OCI-LY3 (cell line): ENCODE measurements at regions not wholly inside any gene's neighbourhood (a gene's known extent, or its start where the extent isn't known, plus 50 kb on each side); places are given as distances from the start of the nearest gene placed in this dataset.

Experiments
- H2AFZ ChIP-seq: fragments of 200-600, 300-600 bp; shearing (Covaris generic); 2 replicates; pipeline ENCODE4 v1.6.0; 2014; ENCODE audit warnings: antibody characterized with exemption, low read depth, low read length
- H3K27ac ChIP-seq: fragments of 200-600, 300-600 bp; sonication (generic); 2 replicates; pipeline ENCODE4 v1.5.1; 2014; ENCODE audit warnings: mild to moderate bottlenecking, low read length, moderate library complexity, mixed read lengths
- H3K27me3 ChIP-seq: fragments of 200-600, 300-600 bp; sonication (generic); 2 replicates; pipeline ENCODE4 v1.6.1; 2014; ENCODE audit warnings: low read depth, low read length, mixed read lengths
- H3K36me3 ChIP-seq: fragments of 200-600, 300-600 bp; sonication (generic); replicated peaks from 2 replicates; pipeline ENCODE3; 2014; ENCODE audit warnings: low read depth, low read length, mixed read lengths
- H3K4me1 ChIP-seq: fragments of 300-600, 200-600 bp; sonication (generic); 2 replicates; pipeline ENCODE4 v1.6.1; 2014; ENCODE audit warnings: low read length, mixed read lengths
- H3K4me2 ChIP-seq: fragments of 200-600, 300-600 bp; sonication (generic); 2 replicates; pipeline ENCODE4 v1.6.1; 2014; ENCODE audit warnings: low read length, mixed read lengths
- H3K4me3 ChIP-seq: fragments of 300-600, 200-600 bp; sonication (generic); 2 replicates; pipeline ENCODE4 v1.5.1; 2014; ENCODE audit warnings: antibody characterized with exemption, mild to moderate bottlenecking, low read length, moderate library complexity
- H3K79me2 ChIP-seq: fragments of 300-600, 200-600 bp; shearing (Covaris generic); 2 replicates; pipeline ENCODE4 v1.6.1; 2014; ENCODE audit warnings: mild to moderate bottlenecking, low read length, mixed read lengths
- H3K9ac ChIP-seq: fragments of 300-600, 200-600 bp; shearing (Covaris generic); 2 replicates; pipeline ENCODE4 v1.6.0; 2014; ENCODE audit warnings: mild to moderate bottlenecking, low read length, moderate library complexity
- H3K9me3 ChIP-seq: fragments of 200-600, 300-600 bp; shearing (Covaris generic); 2 replicates; pipeline ENCODE4 v1.6.1; 2014; ENCODE audit warnings: low read length, mixed read lengths; ENCODE audit not compliant: insufficient read depth
- H4K20me1 ChIP-seq: fragments of 200-600, 300-600 bp; sonication (generic); 2 replicates; pipeline ENCODE4 v1.6.1; 2016; ENCODE audit warnings: low read length, mixed read lengths; ENCODE audit not compliant: insufficient read depth
- EZH2phosphoT487 ChIP-seq: fragments of 200-600 bp; shearing (Covaris generic); IDR thresholded peaks from 2 replicates; pipeline ENCODE4 v1.6.1; 2018; ENCODE audit warnings: antibody characterized with exemption, mixed run types, low read depth
- TF ChIP-seq, protein P1 (sequence below): fragments of 200-600, 300-600 bp; sonication (generic); IDR thresholded peaks from 2 replicates; pipeline ENCODE4 v1.5.1; 2014; ENCODE audit warnings: antibody characterized with exemption, low read length, low read depth

DNA sequence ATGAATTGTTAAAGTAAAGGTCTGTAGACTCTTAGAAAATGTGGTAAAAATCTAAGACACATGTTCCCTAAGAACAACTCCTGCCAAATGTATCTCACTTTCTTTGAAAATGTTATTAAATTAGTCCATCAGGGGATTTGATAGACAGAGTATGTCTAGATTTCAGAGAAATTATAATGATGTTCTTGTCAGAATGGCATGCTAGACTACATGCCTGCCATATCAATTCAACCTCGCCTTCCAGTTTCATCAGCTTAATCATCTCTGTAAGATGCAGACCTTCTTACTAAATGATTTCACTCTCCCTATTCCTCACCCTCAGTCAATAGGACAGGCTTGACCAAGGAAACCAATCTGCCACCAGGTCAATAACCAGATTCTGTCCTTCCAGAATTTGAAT, 368.4 kb downstream of the TXNL1 start:
- Histone ChIP-seq H3K4me3 (no peak overlapping the region), H3K4me2 (no peak overlapping the region), H3K9ac (no peak overlapping the region), H3K27me3 (no peaks in the 10 kb centered on the region), H3K4me1 (peaks cover 38% of the 10 kb centered on the region), H2AFZ (no peak overlapping the region), H3K79me2 (no peaks in the 10 kb centered on the region), H4K20me1 (no peaks in the 10 kb centered on the region), H3K9me3 (no peaks in the 10 kb centered on the region), H3K27ac (no peak overlapping the region), H3K36me3 (no peaks in the 10 kb centered on the region)
- TF ChIP-seq EZH2phosphoT487, result no peak
- TF ChIP-seq, protein P1, sequence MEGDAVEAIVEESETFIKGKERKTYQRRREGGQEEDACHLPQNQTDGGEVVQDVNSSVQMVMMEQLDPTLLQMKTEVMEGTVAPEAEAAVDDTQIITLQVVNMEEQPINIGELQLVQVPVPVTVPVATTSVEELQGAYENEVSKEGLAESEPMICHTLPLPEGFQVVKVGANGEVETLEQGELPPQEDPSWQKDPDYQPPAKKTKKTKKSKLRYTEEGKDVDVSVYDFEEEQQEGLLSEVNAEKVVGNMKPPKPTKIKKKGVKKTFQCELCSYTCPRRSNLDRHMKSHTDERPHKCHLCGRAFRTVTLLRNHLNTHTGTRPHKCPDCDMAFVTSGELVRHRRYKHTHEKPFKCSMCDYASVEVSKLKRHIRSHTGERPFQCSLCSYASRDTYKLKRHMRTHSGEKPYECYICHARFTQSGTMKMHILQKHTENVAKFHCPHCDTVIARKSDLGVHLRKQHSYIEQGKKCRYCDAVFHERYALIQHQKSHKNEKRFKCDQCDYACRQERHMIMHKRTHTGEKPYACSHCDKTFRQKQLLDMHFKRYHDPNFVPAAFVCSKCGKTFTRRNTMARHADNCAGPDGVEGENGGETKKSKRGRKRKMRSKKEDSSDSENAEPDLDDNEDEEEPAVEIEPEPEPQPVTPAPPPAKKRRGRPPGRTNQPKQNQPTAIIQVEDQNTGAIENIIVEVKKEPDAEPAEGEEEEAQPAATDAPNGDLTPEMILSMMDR, result no peak

DNA sequence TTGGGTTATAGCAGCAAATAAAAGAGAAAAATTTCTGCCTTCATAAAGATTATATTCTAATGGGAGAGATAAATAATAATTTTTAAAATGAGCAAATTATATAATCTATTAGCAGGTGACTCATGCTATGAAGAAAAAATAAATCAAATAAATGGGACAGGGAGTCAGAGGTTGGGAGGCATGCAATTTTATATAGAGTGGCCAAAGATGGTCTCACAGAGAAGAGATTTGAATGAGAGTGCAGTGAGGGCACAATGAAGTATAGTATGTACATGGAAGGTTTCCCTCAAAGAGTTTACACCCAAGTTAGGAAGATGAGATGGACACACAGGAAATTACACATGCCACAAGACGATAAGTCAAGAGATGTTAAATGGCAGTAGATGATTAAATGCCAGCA, 369.4 kb downstream of the TXNL1 start:
- Histone ChIP-seq H2AFZ (no peak overlapping the region), H3K27me3 (no peaks in the 10 kb centered on the region), H4K20me1 (no peaks in the 10 kb centered on the region), H3K9ac (no peak overlapping the region), H3K27ac (no peak overlapping the region), H3K36me3 (no peaks in the 10 kb centered on the region), H3K4me1 (peaks cover 39% of the 10 kb centered on the region), H3K4me3 (no peak overlapping the region), H3K9me3 (no peaks in the 10 kb centered on the region), H3K4me2 (no peak overlapping the region), H3K79me2 (no peaks in the 10 kb centered on the region)
- TF ChIP-seq EZH2phosphoT487, result no peak
- TF ChIP-seq, protein P1, result no peak

DNA sequence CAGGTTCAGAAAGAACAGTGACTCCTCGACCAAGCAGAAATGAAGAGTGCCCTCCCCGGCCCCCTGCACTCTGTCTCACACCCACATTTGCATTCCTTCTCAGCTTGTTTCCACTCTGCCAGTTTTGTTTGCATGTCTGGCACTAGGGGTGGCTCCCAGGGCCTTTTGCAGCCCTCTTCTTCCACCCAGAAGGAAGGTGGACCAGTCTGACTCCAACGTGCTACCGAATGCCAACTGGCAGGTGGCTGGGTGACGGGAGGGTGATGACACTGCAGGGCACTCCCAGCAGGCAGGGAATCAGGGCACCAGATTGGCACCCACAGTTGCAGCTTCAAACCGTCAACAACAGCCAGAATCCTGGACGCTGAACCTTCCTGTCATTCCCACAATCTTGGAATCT, 371.1 kb downstream of the TXNL1 start:
- Histone ChIP-seq H3K79me2 (no peaks in the 10 kb centered on the region), H3K27ac (peak overlapping the region; percentile 26), H3K4me2 (peak overlapping the region; percentile 59), H2AFZ (peak overlapping the region; percentile 43), H3K4me1 (peaks cover 32% of the 10 kb centered on the region), H3K9ac (peak overlapping the region; percentile 34), H3K4me3 (peak overlapping the region; percentile 26), H3K27me3 (no peaks in the 10 kb centered on the region), H3K36me3 (no peaks in the 10 kb centered on the region), H3K9me3 (no peaks in the 10 kb centered on the region), H4K20me1 (no peaks in the 10 kb centered on the region)
- TF ChIP-seq EZH2phosphoT487, result no peak
- TF ChIP-seq, protein P1, result no peak

DNA sequence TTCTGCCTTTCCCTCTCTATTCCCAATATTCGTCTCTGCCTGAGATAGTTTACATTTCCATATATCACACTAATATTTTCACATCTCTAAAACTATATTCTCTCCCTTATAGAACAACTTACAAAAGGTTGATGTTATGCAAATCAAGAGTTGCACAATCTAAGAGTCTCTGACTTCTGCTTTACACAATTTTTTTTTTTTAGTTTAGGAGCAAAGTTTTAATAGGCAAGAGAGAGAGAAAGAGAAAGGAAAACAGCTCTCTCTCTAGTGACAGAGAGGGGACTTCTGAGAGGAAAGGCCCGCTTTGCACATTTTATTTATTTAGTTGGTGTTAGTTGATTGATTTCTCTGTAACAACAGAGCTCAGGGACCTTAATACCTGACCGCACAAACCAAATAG, 380.2 kb downstream of the TXNL1 start:
- no peaks in the 10 kb centered on the region for H3K27me3 ChIP-seq
- H3K9ac ChIP-seq, result no peak overlapping the region
- H3K4me2 ChIP-seq, result 0 out of 2 replicates have a peak overlapping the region, but pooled peaks have one; percentile 1
- peaks cover 16% of the 10 kb centered on the region for H3K36me3 ChIP-seq
- peak overlapping the region; percentile 69 for H3K27ac ChIP-seq
- no peaks in the 10 kb centered on the region for H3K79me2 ChIP-seq
- no peak for TF ChIP-seq EZH2phosphoT487
- TF ChIP-seq, protein P1, result no peak
- H3K9me3 ChIP-seq, result peaks cover 18% of the 10 kb centered on the region; the same call in 1 of the 2 replicates
- H4K20me1 ChIP-seq, result no peaks in the 10 kb centered on the region
- H3K4me1 ChIP-seq, result peaks cover 24% of the 10 kb centered on the region
- no peak overlapping the region for H3K4me3 ChIP-seq
- H2AFZ ChIP-seq, result no peak overlapping the region
